ENCODE measurements at regions not wholly inside any gene's neighbourhood (a gene's known extent, or its start where the extent isn't known, plus 50 kb on each side); places are given as distances from the start of the nearest gene placed in this dataset.
"Not testable (repeated sequence)": the region's sequence is repeated elsewhere in the genome, so short reads cannot be mapped to it uniquely, and the experiment has no call there.

DNA sequence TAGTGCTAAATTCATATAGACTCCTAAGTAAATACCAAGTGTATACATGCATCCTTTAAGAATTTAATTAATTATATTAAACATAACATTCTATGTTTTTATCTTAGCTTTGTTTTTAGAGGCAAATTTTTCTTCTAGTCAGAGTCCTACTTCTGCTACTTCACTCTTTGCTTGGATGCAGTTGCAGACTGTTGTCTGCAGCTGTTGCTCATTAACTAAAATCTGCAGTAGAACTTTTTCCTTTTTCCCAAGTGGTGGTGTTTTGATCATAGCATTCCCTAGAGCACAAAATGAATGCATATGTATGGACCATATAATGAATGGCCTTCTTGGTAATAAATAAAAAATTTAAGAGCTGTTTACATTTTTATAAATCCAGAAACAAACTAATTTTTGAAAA, 198.3 kb downstream of the CASP12 start:
- Histone ChIP-seq H3K36me3 (ENCODE audit: insufficient read depth, low read length) (no peaks in the 10 kb centered on the region), H3K27me3 (ENCODE audit: control insufficient read depth in 1 of 2, insufficient read depth in 2 of 2, low read length in 2 of 2) (no peaks in the 10 kb centered on the region), H3K27ac (ENCODE audit: low read depth, low read length) (no peak overlapping the region), H3K9me3 (ENCODE audit: low read length) (no peaks in the 10 kb centered on the region), H3K4me3 (ENCODE audit: low read depth in 1 of 2, low read length in 2 of 2) (no peak overlapping the region), H3K4me1 (ENCODE audit: insufficient read depth, low read length) (no peaks in the 10 kb centered on the region), H3K9ac (ENCODE audit: low read length) (no peak overlapping the region)

DNA sequence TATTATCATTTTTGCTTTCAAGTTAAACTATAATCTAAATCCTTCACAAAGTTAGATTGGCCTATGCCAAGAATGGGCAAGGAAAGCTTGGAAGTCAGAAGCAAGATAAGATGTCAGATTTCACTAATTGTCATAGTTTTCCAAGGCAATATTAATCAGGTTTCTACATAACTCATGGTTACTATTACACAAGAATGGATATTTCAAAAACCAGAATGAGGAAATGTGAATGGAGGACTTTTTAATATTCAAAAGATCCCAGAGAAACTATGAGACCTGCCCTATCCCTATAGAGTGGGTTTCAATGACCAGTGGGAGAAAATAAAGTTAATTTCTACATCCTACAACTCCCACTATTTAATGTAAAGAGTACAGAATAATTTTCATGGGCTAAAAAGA, 203.2 kb downstream of the CASP12 start:
- H3K9ac ChIP-seq (ENCODE audit: low read length) = no peak overlapping the region
- no peaks in the 10 kb centered on the region for H3K4me1 ChIP-seq (ENCODE audit: insufficient read depth, low read length)
- no peaks in the 10 kb centered on the region for H3K27me3 ChIP-seq (ENCODE audit: control insufficient read depth in 1 of 2, insufficient read depth in 2 of 2, low read length in 2 of 2)
- H3K9me3 ChIP-seq (ENCODE audit: low read length) = no peaks in the 10 kb centered on the region
- H3K4me3 ChIP-seq (ENCODE audit: low read depth in 1 of 2, low read length in 2 of 2) = no peak overlapping the region
- no peaks in the 10 kb centered on the region for H3K36me3 ChIP-seq (ENCODE audit: insufficient read depth, low read length)
- no peak overlapping the region for H3K27ac ChIP-seq (ENCODE audit: low read depth, low read length)

DNA sequence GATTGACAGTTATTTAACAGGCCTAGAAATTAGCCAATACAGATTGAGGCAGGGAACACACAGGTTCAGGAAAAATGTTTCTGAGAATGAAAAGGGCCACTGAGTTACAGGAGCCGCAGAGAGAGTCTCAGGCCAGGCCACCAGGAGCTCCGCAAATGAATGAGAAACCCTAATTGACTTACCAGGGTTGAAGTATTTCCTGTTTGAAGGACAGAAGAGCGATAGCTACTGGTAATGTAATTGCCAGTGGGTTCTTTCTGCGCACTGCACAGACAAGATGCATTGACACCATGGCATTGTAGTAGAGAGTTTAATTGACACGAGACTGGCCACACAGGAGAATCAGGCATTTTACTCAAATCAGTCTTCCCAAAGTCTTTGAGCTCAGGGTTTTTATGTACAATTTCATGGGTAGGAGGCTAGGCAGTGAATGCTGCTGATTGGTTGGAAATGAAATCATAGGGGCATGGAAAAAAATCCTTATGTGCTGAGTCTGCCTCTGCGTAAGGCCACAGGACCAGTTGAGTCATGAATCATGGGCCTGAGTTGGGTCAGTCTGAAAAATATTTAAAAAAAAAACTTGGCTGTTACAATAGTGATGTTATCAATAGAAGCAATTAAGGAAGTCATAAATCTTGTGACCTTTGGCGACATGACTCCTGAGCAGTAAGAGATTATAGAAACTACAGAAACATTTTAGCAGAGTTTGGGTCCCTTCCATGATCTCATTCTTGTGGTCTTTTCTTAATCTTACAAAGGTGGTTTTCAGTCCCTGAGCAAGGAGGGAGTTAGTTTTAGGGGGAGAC, 203.8 kb downstream of the CASP12 start:
- no peak overlapping the region for H3K27ac ChIP-seq (ENCODE audit: low read depth, low read length)
- no peak overlapping the region for H3K9ac ChIP-seq (ENCODE audit: low read length)
- H3K4me3 ChIP-seq (ENCODE audit: low read depth in 1 of 2, low read length in 2 of 2) = no peak overlapping the region
- H3K4me1 ChIP-seq (ENCODE audit: insufficient read depth, low read length) = no peaks in the 10 kb centered on the region
- no peaks in the 10 kb centered on the region for H3K36me3 ChIP-seq (ENCODE audit: insufficient read depth, low read length)
- no peaks in the 10 kb centered on the region for H3K27me3 ChIP-seq (ENCODE audit: control insufficient read depth in 1 of 2, insufficient read depth in 2 of 2, low read length in 2 of 2)
- no peaks in the 10 kb centered on the region for H3K9me3 ChIP-seq (ENCODE audit: low read length)

DNA sequence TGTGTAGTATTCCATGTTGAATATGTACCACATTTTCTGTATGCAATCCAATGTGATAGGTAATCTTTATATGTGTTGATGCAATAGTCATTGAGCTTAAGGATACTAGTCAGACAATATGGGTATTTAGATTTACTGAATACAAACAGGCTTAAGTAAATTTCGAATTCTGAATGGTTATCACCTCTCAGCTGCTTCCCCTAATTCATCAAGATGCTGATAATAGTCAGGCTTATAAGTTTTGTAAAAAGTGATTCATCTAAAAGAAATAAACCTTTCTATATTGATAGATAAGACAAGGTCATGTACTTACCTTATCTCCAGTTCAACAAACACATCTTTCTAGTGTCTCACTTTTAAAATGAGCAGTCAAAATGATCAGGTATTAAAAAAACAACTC, 205.5 kb downstream of the CASP12 start:
- Histone ChIP-seq H3K36me3 (ENCODE audit: insufficient read depth, low read length) (no peaks in the 10 kb centered on the region), H3K27me3 (ENCODE audit: control insufficient read depth in 1 of 2, insufficient read depth in 2 of 2, low read length in 2 of 2) (no peaks in the 10 kb centered on the region), H3K9me3 (ENCODE audit: low read length) (no peaks in the 10 kb centered on the region), H3K27ac (ENCODE audit: low read depth, low read length) (no peak overlapping the region), H3K4me1 (ENCODE audit: insufficient read depth, low read length) (no peaks in the 10 kb centered on the region), H3K4me3 (ENCODE audit: low read depth in 1 of 2, low read length in 2 of 2) (no peak overlapping the region), H3K9ac (ENCODE audit: low read length) (no peak overlapping the region)

DNA sequence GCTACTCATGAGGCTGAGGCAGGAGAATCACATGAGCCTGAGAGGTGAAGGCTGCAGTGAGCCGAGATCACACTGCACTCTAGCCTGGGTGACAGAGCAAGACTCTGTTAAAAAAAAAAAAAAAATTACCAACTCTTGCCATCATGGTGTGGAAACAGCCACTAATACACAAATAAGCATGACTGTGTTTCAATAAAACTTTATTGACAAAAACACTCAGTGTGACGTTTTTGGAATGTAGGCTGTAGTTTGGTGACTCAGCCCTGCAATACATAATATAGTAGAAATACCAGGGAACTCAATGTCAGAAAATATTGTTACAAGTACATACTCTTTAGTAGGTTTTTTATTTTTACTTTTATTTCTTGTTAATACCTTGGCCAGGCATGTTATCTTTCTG, 207.1 kb downstream of the CASP12 start:
- Histone ChIP-seq H3K27me3 (ENCODE audit: control insufficient read depth in 1 of 2, insufficient read depth in 2 of 2, low read length in 2 of 2) (no peaks in the 10 kb centered on the region), H3K4me1 (ENCODE audit: insufficient read depth, low read length) (no peaks in the 10 kb centered on the region), H3K27ac (ENCODE audit: low read depth, low read length) (no peak overlapping the region), H3K9ac (ENCODE audit: low read length) (no peak overlapping the region), H3K9me3 (ENCODE audit: low read length) (no peaks in the 10 kb centered on the region), H3K36me3 (ENCODE audit: insufficient read depth, low read length) (no peaks in the 10 kb centered on the region), H3K4me3 (ENCODE audit: low read depth in 1 of 2, low read length in 2 of 2) (no peak overlapping the region)

DNA sequence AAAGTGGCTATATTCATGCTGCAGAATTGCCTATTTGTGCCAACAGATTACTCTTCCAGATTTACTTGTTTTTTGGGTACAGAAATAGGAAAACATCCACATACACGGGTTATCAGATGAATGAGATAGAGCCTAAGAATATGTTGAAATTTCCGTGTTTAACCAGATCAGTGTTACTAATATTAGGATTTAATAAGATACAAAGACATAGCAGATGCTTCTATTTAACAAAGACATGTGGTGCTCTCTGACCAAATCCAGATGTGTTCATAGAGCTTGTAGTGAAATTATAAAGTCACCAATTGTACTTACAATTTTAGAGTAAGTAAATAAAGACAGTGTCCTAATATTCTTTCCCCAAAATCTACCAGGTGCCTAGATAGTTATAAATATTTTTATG, 208.0 kb downstream of the CASP12 start:
- no peaks in the 10 kb centered on the region for H3K9me3 ChIP-seq (ENCODE audit: low read length)
- no peaks in the 10 kb centered on the region for H3K36me3 ChIP-seq (ENCODE audit: insufficient read depth, low read length)
- H3K27ac ChIP-seq (ENCODE audit: low read depth, low read length) = no peak overlapping the region
- no peaks in the 10 kb centered on the region for H3K27me3 ChIP-seq (ENCODE audit: control insufficient read depth in 1 of 2, insufficient read depth in 2 of 2, low read length in 2 of 2)
- no peak overlapping the region for H3K4me3 ChIP-seq (ENCODE audit: low read depth in 1 of 2, low read length in 2 of 2)
- H3K9ac ChIP-seq (ENCODE audit: low read length) = no peak overlapping the region
- H3K4me1 ChIP-seq (ENCODE audit: insufficient read depth, low read length) = no peaks in the 10 kb centered on the region

DNA sequence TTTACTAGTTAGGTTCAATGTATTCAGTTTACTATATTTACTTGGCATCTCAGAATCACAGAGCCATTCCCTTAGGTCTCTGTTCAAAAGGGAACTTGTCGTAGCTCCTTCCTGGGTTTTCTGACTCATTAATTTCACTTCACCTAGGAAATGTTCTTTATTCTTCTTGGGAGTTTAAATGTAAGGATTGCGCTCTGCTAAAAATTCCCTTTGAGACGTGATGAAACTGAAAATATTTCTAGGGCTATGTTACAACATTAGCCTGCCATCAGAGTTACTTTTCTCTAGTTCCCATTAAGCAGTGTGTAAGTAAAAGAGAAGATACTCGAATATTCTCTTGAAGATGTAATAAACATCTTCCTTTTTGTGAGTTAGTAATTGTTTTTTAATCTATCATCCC, 209.5 kb downstream of the CASP12 start:
- Histone ChIP-seq H3K36me3 (ENCODE audit: insufficient read depth, low read length) (no peaks in the 10 kb centered on the region), H3K4me3 (ENCODE audit: low read depth in 1 of 2, low read length in 2 of 2) (no peak overlapping the region), H3K4me1 (ENCODE audit: insufficient read depth, low read length) (no peaks in the 10 kb centered on the region), H3K27ac (ENCODE audit: low read depth, low read length) (no peak overlapping the region), H3K9me3 (ENCODE audit: low read length) (no peaks in the 10 kb centered on the region), H3K9ac (ENCODE audit: low read length) (no peak overlapping the region), H3K27me3 (ENCODE audit: control insufficient read depth in 1 of 2, insufficient read depth in 2 of 2, low read length in 2 of 2) (no peaks in the 10 kb centered on the region)

DNA sequence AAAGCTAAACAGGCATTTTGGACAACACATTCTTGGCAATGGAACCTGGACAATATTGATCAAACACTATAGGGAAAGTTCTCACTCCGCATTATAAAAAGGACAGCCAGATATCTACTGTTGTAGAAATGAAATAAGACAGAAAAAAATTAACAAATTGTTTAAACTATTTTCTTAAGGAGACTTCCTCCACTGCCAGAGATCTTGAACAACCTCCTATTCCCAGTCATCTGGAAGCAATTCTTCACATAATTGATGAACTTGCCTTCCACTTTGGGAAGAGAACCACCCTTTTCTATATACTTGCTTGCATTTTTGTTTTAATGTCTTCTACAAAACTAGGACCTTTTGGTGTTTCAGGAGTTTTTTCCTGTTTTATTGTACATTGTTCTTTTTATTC, 216.1 kb downstream of the CASP12 start:
- Histone ChIP-seq H3K36me3 (ENCODE audit: insufficient read depth, low read length) (no peaks in the 10 kb centered on the region), H3K4me3 (ENCODE audit: low read depth in 1 of 2, low read length in 2 of 2) (no peak overlapping the region), H3K4me1 (ENCODE audit: insufficient read depth, low read length) (no peaks in the 10 kb centered on the region), H3K27ac (ENCODE audit: low read depth, low read length) (no peak overlapping the region), H3K9ac (ENCODE audit: low read length) (no peak overlapping the region), H3K27me3 (ENCODE audit: control insufficient read depth in 1 of 2, insufficient read depth in 2 of 2, low read length in 2 of 2) (no peaks in the 10 kb centered on the region), H3K9me3 (ENCODE audit: low read length) (no peaks in the 10 kb centered on the region)

DNA sequence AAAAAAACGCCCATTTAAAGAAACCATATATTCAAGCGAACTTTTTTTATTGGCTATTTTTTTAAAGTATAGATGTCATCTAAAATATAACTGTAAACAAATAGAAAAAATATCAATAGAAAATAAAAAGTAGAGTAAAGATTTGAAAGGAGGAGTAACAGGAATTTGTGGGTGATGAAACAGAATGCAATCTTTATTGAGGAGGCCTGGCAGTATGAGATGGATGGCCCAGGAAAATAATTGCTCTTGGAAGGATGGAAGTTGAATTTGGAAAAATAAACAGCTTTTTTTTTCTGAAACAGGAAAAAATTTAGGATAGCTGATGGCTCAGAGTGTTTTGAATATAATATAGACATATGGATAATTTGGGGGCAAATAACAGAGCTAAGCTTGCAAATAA, 219.0 kb downstream of the CASP12 start:
- Histone ChIP-seq H3K4me3 (ENCODE audit: low read depth in 1 of 2, low read length in 2 of 2) (no peak overlapping the region), H3K4me1 (ENCODE audit: insufficient read depth, low read length) (no peaks in the 10 kb centered on the region), H3K27ac (ENCODE audit: low read depth, low read length) (no peak overlapping the region), H3K9ac (ENCODE audit: low read length) (no peak overlapping the region), H3K27me3 (ENCODE audit: control insufficient read depth in 1 of 2, insufficient read depth in 2 of 2, low read length in 2 of 2) (no peaks in the 10 kb centered on the region), H3K36me3 (ENCODE audit: insufficient read depth, low read length) (no peaks in the 10 kb centered on the region), H3K9me3 (ENCODE audit: low read length) (no peaks in the 10 kb centered on the region)

DNA sequence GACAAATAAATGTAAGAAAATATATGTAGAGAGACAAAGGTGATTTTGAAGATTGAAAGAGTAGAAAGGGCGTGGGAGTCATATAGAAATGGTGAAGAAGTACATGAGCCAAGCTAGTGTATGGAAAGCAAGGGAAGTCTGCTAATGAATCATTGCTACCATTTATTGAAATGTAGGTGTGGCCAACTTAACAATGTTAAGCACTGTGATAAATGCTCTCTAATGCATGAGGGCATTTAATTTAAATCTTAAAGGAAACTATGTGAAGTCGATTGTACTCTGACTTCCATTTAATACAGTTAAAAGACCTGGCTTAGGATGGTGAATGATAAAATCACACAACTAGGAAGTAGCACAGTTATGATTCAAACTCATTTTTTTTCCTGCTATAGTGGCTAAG, 219.9 kb downstream of the CASP12 start:
- Histone ChIP-seq H3K4me1 (ENCODE audit: insufficient read depth, low read length) (no peaks in the 10 kb centered on the region), H3K27me3 (ENCODE audit: control insufficient read depth in 1 of 2, insufficient read depth in 2 of 2, low read length in 2 of 2) (no peaks in the 10 kb centered on the region), H3K27ac (ENCODE audit: low read depth, low read length) (no peak overlapping the region), H3K9ac (ENCODE audit: low read length) (no peak overlapping the region), H3K9me3 (ENCODE audit: low read length) (no peaks in the 10 kb centered on the region), H3K4me3 (ENCODE audit: low read depth in 1 of 2, low read length in 2 of 2) (no peak overlapping the region), H3K36me3 (ENCODE audit: insufficient read depth, low read length) (no peaks in the 10 kb centered on the region)

DNA sequence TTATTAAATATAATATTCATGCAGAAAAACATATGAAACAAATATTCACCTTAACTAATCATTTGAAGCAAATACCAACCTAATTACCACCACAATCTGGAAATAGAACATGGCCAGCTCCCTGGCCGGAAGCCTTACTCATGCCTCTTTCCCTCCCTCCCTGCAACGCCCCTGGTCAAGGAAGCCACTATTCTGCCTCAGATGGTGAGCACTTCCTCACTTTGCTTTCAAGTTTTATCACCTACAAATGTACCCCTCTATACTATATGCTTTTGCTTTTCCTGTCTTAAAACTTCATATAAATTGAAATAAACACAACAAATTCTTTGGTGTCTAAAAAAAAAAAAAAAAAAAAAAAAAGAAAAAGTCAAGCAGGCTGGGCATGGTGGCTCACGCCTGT, 221.2 kb downstream of the CASP12 start:
- not testable (repeated sequence) for H3K4me1 ChIP-seq (ENCODE audit: insufficient read depth, low read length)

DNA sequence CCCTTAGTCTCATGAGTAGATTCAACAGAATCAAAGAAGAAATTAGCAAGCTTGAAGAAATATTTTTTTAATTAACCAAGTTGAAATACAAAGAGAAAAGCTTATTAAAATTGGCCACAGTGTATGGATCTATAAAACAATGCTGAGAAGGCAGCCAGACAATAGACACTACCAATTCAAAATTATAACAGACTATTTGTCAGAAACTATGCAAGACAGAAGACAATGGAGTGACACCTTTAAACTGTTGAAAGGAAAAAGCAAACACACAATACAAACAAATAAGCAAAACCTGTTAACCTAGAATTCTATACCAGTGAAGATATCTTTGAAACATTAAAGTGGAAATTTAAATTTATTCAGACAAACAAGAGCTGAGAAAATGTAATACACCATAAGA, 225.4 kb downstream of the CASP12 start:
- Histone ChIP-seq H3K27ac (ENCODE audit: low read depth, low read length) (no peak overlapping the region), H3K4me3 (ENCODE audit: low read depth in 1 of 2, low read length in 2 of 2) (no peak overlapping the region), H3K9me3 (ENCODE audit: low read length) (no peaks in the 10 kb centered on the region), H3K9ac (ENCODE audit: low read length) (no peak overlapping the region), H3K27me3 (ENCODE audit: control insufficient read depth in 1 of 2, insufficient read depth in 2 of 2, low read length in 2 of 2) (no peaks in the 10 kb centered on the region), H3K4me1 (ENCODE audit: insufficient read depth, low read length) (no peaks in the 10 kb centered on the region), H3K36me3 (ENCODE audit: insufficient read depth, low read length) (no peaks in the 10 kb centered on the region)

More for the DNA sequence above, 221.2 kb downstream of the CASP12 start:
- not testable (repeated sequence) for H3K9me3 ChIP-seq (ENCODE audit: low read length); H3K27me3 ChIP-seq (ENCODE audit: control insufficient read depth in 1 of 2, insufficient read depth in 2 of 2, low read length in 2 of 2); H3K27ac ChIP-seq (ENCODE audit: low read depth, low read length); H3K9ac ChIP-seq (ENCODE audit: low read length); H3K36me3 ChIP-seq (ENCODE audit: insufficient read depth, low read length); H3K4me3 ChIP-seq (ENCODE audit: low read depth in 1 of 2, low read length in 2 of 2)

Measured in muscle layer of colon (tissue), 2 donors.